ENCODE measurements at regions not wholly inside any gene's neighbourhood (a gene's known extent, or its start where the extent isn't known, plus 50 kb on each side); places are given as distances from the start of the nearest gene placed in this dataset.

- no peaks in the 10 kb centered on the region for H3K36me3 ChIP-seq
- no peak overlapping the region for H3K4me3 ChIP-seq
- intact Hi-C loops (cut with DNase I) = no loop called here
- H3K27ac ChIP-seq = peak overlapping the region in 1 of 2 donors; percentile 28
- no peaks in the 10 kb centered on the region for H3K27me3 ChIP-seq
- ATAC-seq (no peak), DNase-seq (no peak)
- H3K9me3 ChIP-seq = no peaks in the 10 kb centered on the region
- TF ChIP-seq, protein P1, sequence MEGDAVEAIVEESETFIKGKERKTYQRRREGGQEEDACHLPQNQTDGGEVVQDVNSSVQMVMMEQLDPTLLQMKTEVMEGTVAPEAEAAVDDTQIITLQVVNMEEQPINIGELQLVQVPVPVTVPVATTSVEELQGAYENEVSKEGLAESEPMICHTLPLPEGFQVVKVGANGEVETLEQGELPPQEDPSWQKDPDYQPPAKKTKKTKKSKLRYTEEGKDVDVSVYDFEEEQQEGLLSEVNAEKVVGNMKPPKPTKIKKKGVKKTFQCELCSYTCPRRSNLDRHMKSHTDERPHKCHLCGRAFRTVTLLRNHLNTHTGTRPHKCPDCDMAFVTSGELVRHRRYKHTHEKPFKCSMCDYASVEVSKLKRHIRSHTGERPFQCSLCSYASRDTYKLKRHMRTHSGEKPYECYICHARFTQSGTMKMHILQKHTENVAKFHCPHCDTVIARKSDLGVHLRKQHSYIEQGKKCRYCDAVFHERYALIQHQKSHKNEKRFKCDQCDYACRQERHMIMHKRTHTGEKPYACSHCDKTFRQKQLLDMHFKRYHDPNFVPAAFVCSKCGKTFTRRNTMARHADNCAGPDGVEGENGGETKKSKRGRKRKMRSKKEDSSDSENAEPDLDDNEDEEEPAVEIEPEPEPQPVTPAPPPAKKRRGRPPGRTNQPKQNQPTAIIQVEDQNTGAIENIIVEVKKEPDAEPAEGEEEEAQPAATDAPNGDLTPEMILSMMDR (IDR thresholded peaks at IDR 0.05) = no peak
- H3K4me1 ChIP-seq = no peaks in the 10 kb centered on the region
Measured at GRCh38 chr10:78551184-78552005, 517.4 kb upstream of the ZMIZ1 start.

- intact Hi-C loops (cut with DNase I) = no loop called here
- H3K4me3 ChIP-seq = no peak overlapping the region
- H3K36me3 ChIP-seq = no peaks in the 10 kb centered on the region
- peak in 3 of 4 donors; percentile 51 to 90 (median 73) for DNase-seq
- no peaks in the 10 kb centered on the region for H3K4me1 ChIP-seq
- TF ChIP-seq, protein P1 (IDR thresholded peaks at IDR 0.05) = no peak
- H3K9me3 ChIP-seq = no peaks in the 10 kb centered on the region
- H3K27me3 ChIP-seq = no peaks in the 10 kb centered on the region
- H3K27ac ChIP-seq = peak overlapping the region in 1 of 2 donors; percentile 48
- ATAC-seq = peak; percentile 71
Measured at GRCh38 chr10:78552261-78552811, 516.4 kb upstream of the ZMIZ1 start.

- TF ChIP-seq, protein P1 (IDR thresholded peaks at IDR 0.05) = no peak
- no peak for DNase-seq
- intact Hi-C loops (cut with DNase I) = no loop called here
Measured at GRCh38 chr10:78553792-78554191, 515.0 kb upstream of the ZMIZ1 start.

GRCh38 chr10:78555128-78555527 is 513.6 kb upstream of the ZMIZ1 start:
- TF ChIP-seq, protein P1 (IDR thresholded peaks at IDR 0.05) = no peak
- H3K27me3 ChIP-seq = no peaks in the 10 kb centered on the region
- no peak overlapping the region for H3K27ac ChIP-seq
- H3K4me1 ChIP-seq = no peaks in the 10 kb centered on the region
- no peak overlapping the region for H3K4me3 ChIP-seq
- H3K36me3 ChIP-seq = no peaks in the 10 kb centered on the region
- intact Hi-C loops (cut with DNase I) = no loop called here
- H3K9me3 ChIP-seq = no peaks in the 10 kb centered on the region
- no peak for ATAC-seq
- no peak for DNase-seq

More at GRCh38 chr10:78553792-78554191, 515.0 kb upstream of the ZMIZ1 start:
- Histone ChIP-seq H3K27me3 (no peaks in the 10 kb centered on the region), H3K36me3 (no peaks in the 10 kb centered on the region), H3K27ac (no peak overlapping the region), H3K9me3 (no peaks in the 10 kb centered on the region), H3K4me1 (no peaks in the 10 kb centered on the region), H3K4me3 (no peak overlapping the region)
- ATAC-seq = no peak

GRCh38 chr10:78556705-78557432 is 511.9 kb upstream of the ZMIZ1 start:
- no peaks in the 10 kb centered on the region for H3K27me3 ChIP-seq
- H3K27ac ChIP-seq = no peak overlapping the region
- ATAC-seq (peak; percentile 39), DNase-seq (no peak)
- H3K4me3 ChIP-seq = no peak overlapping the region
- no peaks in the 10 kb centered on the region for H3K36me3 ChIP-seq
- no peaks in the 10 kb centered on the region for H3K4me1 ChIP-seq
- no peaks in the 10 kb centered on the region for H3K9me3 ChIP-seq
- intact Hi-C loops (cut with DNase I) = no loop called here
- TF ChIP-seq, protein P1 (IDR thresholded peaks at IDR 0.05) = no peak

All from left lung (tissue), 4 donors.